Mucosa of rectum (tissue), 2 donors: ENCODE measurements at regions not wholly inside any gene's neighbourhood (a gene's known extent, or its start where the extent isn't known, plus 50 kb on each side); places are given as distances from the start of the nearest gene placed in this dataset.

Experiments
- H3K27ac ChIP-seq, 2 donors: one replicate each; pipeline ENCODE4 v1.7.0; 2013; ENCODE audit warnings: inconsistent platforms in 2 of 2, low read depth in 2 of 2, low read length in 2 of 2
- H3K27me3 ChIP-seq, 2 donors: one replicate each; pipeline ENCODE4 v1.7.0; 2013; ENCODE audit warnings: low read length in 2 of 2; ENCODE audit not compliant: control insufficient read depth in 2 of 2, insufficient read depth in 2 of 2
- H3K36me3 ChIP-seq, 2 donors: one replicate each; pipeline ENCODE4 v1.7.0; 2013; ENCODE audit warnings: low read length in 2 of 2; ENCODE audit not compliant: control insufficient read depth in 2 of 2, insufficient read depth in 2 of 2
- H3K4me1 ChIP-seq, 2 donors: one replicate each; pipeline ENCODE4 v1.7.0; 2013; ENCODE audit warnings: low read length in 2 of 2, mild to moderate bottlenecking in 1 of 2; ENCODE audit not compliant: control insufficient read depth in 2 of 2, insufficient read depth in 2 of 2
- H3K4me3 ChIP-seq, 2 donors: one replicate each; pipeline ENCODE4 v1.7.0; 2013; ENCODE audit warnings: low read length in 2 of 2
- H3K9ac ChIP-seq, 2 donors: one replicate each; pipeline ENCODE4 v1.7.0; 2013; ENCODE audit warnings: low read length in 2 of 2, low read depth in 1 of 2, mild to moderate bottlenecking in 1 of 2
- H3K9me3 ChIP-seq, 2 donors: one replicate each; pipeline ENCODE4 v1.7.0; 2013; ENCODE audit warnings: low read length in 2 of 2; ENCODE audit not compliant: control insufficient read depth in 2 of 2
- donor health status: healthy.
- donor health status: Normal muscosa, but diverticular disease.

- H3K4me1 ChIP-seq: no peaks in the 10 kb centered on the region
- H3K27ac ChIP-seq: no peak overlapping the region
- no peaks in the 10 kb centered on the region for H3K27me3 ChIP-seq
- no peaks in the 10 kb centered on the region for H3K36me3 ChIP-seq
- H3K9ac ChIP-seq: no peak overlapping the region
- no peaks in the 10 kb centered on the region for H3K9me3 ChIP-seq
- H3K4me3 ChIP-seq: no peak overlapping the region
Observed at GRCh38 chr3:1903111-1903510, 195.6 kb upstream of the CNTN4 start.

GRCh38 chr3:1907911-1908310 is 190.8 kb upstream of the CNTN4 start:
- Histone ChIP-seq H3K4me1 (no peaks in the 10 kb centered on the region), H3K9me3 (no peaks in the 10 kb centered on the region), H3K9ac (no peak overlapping the region), H3K4me3 (no peak overlapping the region), H3K27ac (no peak overlapping the region), H3K36me3 (no peaks in the 10 kb centered on the region), H3K27me3 (no peaks in the 10 kb centered on the region)

- H3K27ac ChIP-seq: no peak overlapping the region
- H3K9ac ChIP-seq: no peak overlapping the region
- no peaks in the 10 kb centered on the region for H3K36me3 ChIP-seq
- H3K27me3 ChIP-seq: no peaks in the 10 kb centered on the region
- H3K4me1 ChIP-seq: no peaks in the 10 kb centered on the region
- H3K9me3 ChIP-seq: no peaks in the 10 kb centered on the region
- H3K4me3 ChIP-seq: no peak overlapping the region
Observed at GRCh38 chr3:1908651-1909445, 189.8 kb upstream of the CNTN4 start.

- Histone ChIP-seq H3K9ac (no peak overlapping the region), H3K27ac (no peak overlapping the region), H3K27me3 (no peaks in the 10 kb centered on the region), H3K4me3 (no peak overlapping the region), H3K36me3 (no peaks in the 10 kb centered on the region), H3K9me3 (no peaks in the 10 kb centered on the region), H3K4me1 (no peaks in the 10 kb centered on the region)
Observed at GRCh38 chr3:1910322-1910721, 188.3 kb upstream of the CNTN4 start.

GRCh38 chr3:1929788-1930414 is 168.8 kb upstream of the CNTN4 start:
- Histone ChIP-seq H3K9me3 (no peaks in the 10 kb centered on the region), H3K4me1 (no peaks in the 10 kb centered on the region)

GRCh38 chr3:1938975-1939374 is 159.7 kb upstream of the CNTN4 start:
- Histone ChIP-seq H3K27ac (no peak overlapping the region), H3K4me1 (no peaks in the 10 kb centered on the region), H3K36me3 (no peaks in the 10 kb centered on the region), H3K27me3 (no peaks in the 10 kb centered on the region), H3K4me3 (no peak overlapping the region), H3K9me3 (no peaks in the 10 kb centered on the region), H3K9ac (no peak overlapping the region)

More at GRCh38 chr3:1929788-1930414, 168.8 kb upstream of the CNTN4 start:
- Histone ChIP-seq H3K27ac (no peak overlapping the region), H3K4me3 (no peak overlapping the region), H3K9ac (no peak overlapping the region), H3K27me3 (no peaks in the 10 kb centered on the region), H3K36me3 (no peaks in the 10 kb centered on the region)

- no peak overlapping the region for H3K9ac ChIP-seq
- H3K27me3 ChIP-seq: no peaks in the 10 kb centered on the region
- no peaks in the 10 kb centered on the region for H3K9me3 ChIP-seq
- no peak overlapping the region for H3K27ac ChIP-seq
- no peaks in the 10 kb centered on the region for H3K36me3 ChIP-seq
- no peaks in the 10 kb centered on the region for H3K4me1 ChIP-seq
- no peak overlapping the region for H3K4me3 ChIP-seq
Observed at GRCh38 chr3:1942781-1943180, 155.9 kb upstream of the CNTN4 start.

- Histone ChIP-seq H3K36me3 (no peaks in the 10 kb centered on the region), H3K27me3 (no peaks in the 10 kb centered on the region), H3K4me1 (no peaks in the 10 kb centered on the region), H3K9me3 (no peaks in the 10 kb centered on the region), H3K9ac (no peak overlapping the region), H3K27ac (no peak overlapping the region), H3K4me3 (no peak overlapping the region)
Observed at GRCh38 chr3:1943395-1944118, 155.1 kb upstream of the CNTN4 start.

- no peaks in the 10 kb centered on the region for H3K36me3 ChIP-seq
- H3K27ac ChIP-seq: no peak overlapping the region
- H3K4me1 ChIP-seq: no peaks in the 10 kb centered on the region
- H3K27me3 ChIP-seq: no peaks in the 10 kb centered on the region
- no peaks in the 10 kb centered on the region for H3K9me3 ChIP-seq
- no peak overlapping the region for H3K4me3 ChIP-seq
- no peak overlapping the region for H3K9ac ChIP-seq
Observed at GRCh38 chr3:1945698-1946097, 153.0 kb upstream of the CNTN4 start.

- no peaks in the 10 kb centered on the region for H3K4me1 ChIP-seq
- H3K36me3 ChIP-seq: no peaks in the 10 kb centered on the region
- H3K9me3 ChIP-seq: no peaks in the 10 kb centered on the region
- H3K9ac ChIP-seq: no peak overlapping the region
- H3K4me3 ChIP-seq: no peak overlapping the region
- no peak overlapping the region for H3K27ac ChIP-seq
- H3K27me3 ChIP-seq: no peaks in the 10 kb centered on the region
Observed at GRCh38 chr3:1953536-1953935, 145.1 kb upstream of the CNTN4 start.
